Epithelial cell of esophagus (primary cell): ENCODE measurements at regions not wholly inside any gene's neighbourhood (a gene's known extent, or its start where the extent isn't known, plus 50 kb on each side); places are given as distances from the start of the nearest gene placed in this dataset.

Source experiments
- DNase-seq: peaks from one replicate; pipeline ENCODE4 v3.0.0; 2010; ENCODE audit warnings: low read depth
- H3K4me3 ChIP-seq: 2 replicates; pipeline ENCODE4 v1.5.1; 2011; ENCODE audit warnings: mild to moderate bottlenecking, low read length, control low read depth
- TF ChIP-seq, protein P1 (sequence below): IDR thresholded peaks from 2 replicates; pipeline ENCODE4 v1.5.1; 2011; ENCODE audit warnings: low read depth, mild to moderate bottlenecking, low read length, control low read depth, inconsistent platforms; ENCODE audit not compliant: insufficient read depth; ENCODE audit errors: missing control alignments

DNA sequence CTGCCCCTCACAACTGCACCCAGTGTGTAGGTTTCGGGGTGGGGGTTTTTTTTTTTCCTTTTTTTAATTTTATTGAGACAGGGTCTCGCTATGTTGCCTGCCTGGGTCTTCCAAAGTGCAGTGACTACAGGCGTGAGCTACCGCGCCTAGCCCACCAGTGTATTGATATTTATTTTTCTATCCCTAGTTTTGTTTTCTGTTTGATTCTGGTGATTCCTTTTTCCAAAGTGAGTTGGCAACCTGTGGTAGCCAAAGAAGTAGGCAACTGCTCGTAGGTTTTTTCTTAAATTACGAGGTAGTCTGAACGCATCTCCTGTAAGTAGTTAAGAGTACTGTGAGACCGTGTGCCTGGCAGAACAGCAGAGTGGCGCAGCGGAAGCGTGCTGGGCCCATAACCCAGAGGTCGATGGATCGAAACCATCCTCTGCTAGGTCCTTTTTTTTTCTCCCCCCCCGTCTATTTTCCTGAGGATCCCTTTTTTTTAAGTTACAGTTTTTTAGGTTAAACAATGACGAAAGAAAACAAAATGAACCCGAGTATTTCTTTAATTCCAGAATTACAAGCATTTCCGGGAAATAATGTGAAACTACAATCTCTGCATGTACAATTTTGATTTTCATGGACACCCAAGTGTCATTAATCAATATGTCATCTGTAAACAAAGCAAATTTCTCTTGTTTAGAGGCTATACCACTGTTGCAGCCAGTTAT lies 78.7 kb upstream of the BTN3A2 start:
- H3K4me3 ChIP-seq = peak overlapping the region; percentile 72
- TF ChIP-seq, protein P1, sequence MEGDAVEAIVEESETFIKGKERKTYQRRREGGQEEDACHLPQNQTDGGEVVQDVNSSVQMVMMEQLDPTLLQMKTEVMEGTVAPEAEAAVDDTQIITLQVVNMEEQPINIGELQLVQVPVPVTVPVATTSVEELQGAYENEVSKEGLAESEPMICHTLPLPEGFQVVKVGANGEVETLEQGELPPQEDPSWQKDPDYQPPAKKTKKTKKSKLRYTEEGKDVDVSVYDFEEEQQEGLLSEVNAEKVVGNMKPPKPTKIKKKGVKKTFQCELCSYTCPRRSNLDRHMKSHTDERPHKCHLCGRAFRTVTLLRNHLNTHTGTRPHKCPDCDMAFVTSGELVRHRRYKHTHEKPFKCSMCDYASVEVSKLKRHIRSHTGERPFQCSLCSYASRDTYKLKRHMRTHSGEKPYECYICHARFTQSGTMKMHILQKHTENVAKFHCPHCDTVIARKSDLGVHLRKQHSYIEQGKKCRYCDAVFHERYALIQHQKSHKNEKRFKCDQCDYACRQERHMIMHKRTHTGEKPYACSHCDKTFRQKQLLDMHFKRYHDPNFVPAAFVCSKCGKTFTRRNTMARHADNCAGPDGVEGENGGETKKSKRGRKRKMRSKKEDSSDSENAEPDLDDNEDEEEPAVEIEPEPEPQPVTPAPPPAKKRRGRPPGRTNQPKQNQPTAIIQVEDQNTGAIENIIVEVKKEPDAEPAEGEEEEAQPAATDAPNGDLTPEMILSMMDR = no peak
- DNase-seq = peak; percentile 66

DNA sequence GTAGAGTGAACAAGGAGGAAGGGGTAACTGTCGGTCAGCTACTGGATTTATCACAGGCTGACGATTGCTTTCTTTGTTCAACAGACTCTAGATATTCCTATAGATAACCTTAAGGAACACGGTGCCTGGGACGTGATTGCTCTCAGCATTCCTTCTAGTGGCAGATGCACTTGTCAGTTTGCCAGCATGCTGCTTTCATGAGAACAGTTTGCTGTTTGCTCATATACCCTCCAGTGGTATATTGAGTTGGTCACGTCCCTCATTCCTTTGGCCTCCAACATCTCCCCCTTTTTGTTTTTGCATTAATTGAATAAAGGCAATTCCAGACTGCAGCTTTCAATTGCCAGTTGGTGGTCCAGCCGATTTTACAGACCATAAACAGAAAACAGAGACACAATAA lies 76.8 kb upstream of the BTN3A2 start:
- no peak for DNase-seq
- TF ChIP-seq, protein P1 = no peak
- no peak overlapping the region for H3K4me3 ChIP-seq

DNA sequence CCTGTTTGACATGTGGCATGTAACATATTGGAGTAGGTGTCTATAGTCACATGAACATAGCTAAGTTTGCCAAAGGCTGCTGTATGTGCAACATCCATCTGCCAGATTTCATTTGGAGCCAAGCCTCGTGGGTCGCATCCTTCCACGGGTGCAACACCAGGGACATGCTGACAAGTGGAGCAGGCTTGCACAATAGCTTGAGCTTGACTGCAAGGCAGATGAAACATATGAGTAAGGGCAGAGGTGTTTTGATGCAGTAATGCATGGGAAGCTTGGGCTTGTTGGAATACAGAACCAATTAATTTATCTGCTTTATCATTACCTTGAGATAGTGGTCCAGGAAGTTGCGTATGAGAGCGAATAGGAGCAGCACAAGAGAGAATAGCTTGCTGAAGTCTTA lies 74.1 kb upstream of the BTN3A2 start:
- no peak overlapping the region for H3K4me3 ChIP-seq
- TF ChIP-seq, protein P1 = no peak
- DNase-seq = peak; percentile 51

DNA sequence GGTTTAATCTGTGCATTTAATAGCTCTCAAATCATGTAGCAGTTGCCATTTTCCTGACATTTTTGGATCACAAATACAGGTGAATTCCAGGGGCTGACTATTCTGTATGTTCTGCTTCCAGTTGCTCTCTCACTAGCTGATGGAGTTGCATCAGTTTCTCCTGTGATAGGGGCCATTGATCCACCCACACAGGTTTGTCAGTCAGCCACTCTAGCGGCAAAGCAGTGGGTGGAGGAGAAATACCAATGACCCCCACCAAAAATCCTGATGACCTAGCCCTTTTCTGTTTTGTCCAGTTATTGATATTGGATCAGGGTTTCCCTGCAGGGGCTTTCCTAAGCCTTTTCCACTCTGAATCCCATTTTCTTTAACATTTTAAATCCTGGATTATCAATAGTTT lies 72.3 kb upstream of the BTN3A2 start:
- no peak for DNase-seq
- TF ChIP-seq, protein P1 = no peak
- H3K4me3 ChIP-seq = no peak overlapping the region

DNA sequence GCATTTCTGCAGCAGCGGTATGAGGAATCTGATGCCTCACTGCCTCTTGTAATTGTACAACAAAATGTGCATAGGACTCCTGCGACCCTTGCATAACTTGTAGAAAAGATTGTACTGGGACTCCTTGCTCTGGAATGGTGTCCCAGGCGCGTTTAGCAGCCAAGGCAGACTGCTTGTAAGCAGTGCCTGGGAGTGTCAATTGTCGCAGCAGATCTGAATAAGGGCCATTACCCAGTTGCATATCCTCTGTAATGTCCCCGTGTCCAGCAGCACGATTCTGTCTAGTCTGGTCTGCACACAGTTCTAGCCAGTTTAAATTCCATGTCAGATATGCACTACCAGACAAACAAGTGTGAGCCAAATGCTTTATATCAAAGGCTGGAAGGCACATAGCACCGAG lies 70.7 kb upstream of the BTN3A2 start:
- no peak overlapping the region for H3K4me3 ChIP-seq
- TF ChIP-seq, protein P1 = no peak
- no peak for DNase-seq

DNA sequence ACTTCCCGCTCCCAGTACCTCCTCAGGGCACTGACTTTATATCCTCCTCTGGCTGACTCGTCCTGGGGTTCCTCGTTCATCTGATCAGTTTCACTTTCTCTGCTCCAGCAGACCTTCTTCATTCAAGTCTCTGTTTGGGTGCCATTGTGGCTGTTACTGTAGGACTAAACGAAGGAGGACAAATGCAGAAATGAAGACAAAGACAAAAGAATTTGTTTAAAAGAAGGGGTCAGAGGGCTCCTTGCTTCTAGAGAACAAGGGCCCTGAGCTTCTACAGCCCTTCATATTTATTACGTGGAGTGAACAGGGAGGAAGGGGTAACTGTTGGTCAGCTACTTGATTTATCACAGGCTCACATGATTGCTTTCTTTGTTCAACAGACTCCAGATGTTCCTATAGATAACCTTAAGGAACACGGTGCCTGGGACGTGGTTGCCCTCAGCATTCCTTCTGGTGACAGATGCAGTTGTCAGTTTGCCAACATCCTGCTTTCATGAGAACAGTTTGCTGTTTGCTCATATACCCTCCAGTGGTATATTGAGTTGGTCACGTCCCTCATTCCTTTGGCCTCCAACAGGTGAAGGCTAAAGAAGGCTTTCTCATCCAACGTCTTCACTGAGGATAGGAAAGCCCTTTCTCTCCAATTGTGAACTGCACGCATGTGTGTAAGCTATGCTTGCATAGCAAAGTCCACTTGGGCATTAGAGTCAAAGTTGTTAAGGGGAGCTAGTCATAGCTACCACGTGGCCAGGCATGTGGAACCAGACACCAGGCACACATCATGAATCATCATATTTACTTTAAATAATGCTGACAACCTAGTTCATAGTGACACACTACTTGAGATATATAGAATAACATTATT lies 69.1 kb upstream of the BTN3A2 start:
- DNase-seq = peak; percentile 91
- H3K4me3 ChIP-seq = no peak overlapping the region
- TF ChIP-seq, protein P1 = no peak
